HG03103 (cell line): ENCODE measurements at regions not wholly inside any gene's neighbourhood (a gene's known extent, or its start where the extent isn't known, plus 50 kb on each side); places are given as distances from the start of the nearest gene placed in this dataset.

Experiments used
- ATAC-seq: cut with Tn5 transposase; IDR thresholded peaks from one replicate; pipeline ENCODE4 v1.9.1; 2021; ENCODE audit warnings: low read depth; ENCODE audit not compliant: unreplicated experiment

GRCh38 chr7:91514591-91514990 lies 250.4 kb downstream of the FZD1 start:
- ATAC-seq, result no peak

- ATAC-seq, result no peak
Measured at GRCh38 chr7:91515961-91516360, 251.7 kb downstream of the FZD1 start.

GRCh38 chr7:91517201-91517785 lies 253.1 kb downstream of the FZD1 start:
- ATAC-seq, result no peak

GRCh38 chr7:91518058-91518457 lies 253.8 kb downstream of the FZD1 start:
- no peak for ATAC-seq

GRCh38 chr7:91519241-91520158 lies 255.3 kb downstream of the FZD1 start:
- ATAC-seq, result no peak

- no peak for ATAC-seq
Measured at GRCh38 chr7:91520645-91521044, 256.4 kb downstream of the FZD1 start.

GRCh38 chr7:91526404-91526803 lies 262.2 kb downstream of the FZD1 start:
- no peak for ATAC-seq

GRCh38 chr7:91527460-91527859 lies 263.2 kb downstream of the FZD1 start:
- ATAC-seq, result no peak

- no peak for ATAC-seq
Measured at GRCh38 chr7:91533996-91534395, 269.8 kb downstream of the FZD1 start.

GRCh38 chr7:91537260-91538152 lies 273.3 kb downstream of the FZD1 start:
- no peak for ATAC-seq

- ATAC-seq, result no peak
Measured at GRCh38 chr7:91541641-91542040, 277.4 kb downstream of the FZD1 start.

GRCh38 chr7:91543646-91544045 lies 279.4 kb downstream of the FZD1 start:
- ATAC-seq, result no peak

GRCh38 chr7:91549878-91550277 lies 285.6 kb downstream of the FZD1 start:
- ATAC-seq, result no peak

- no peak for ATAC-seq
Measured at GRCh38 chr7:91550931-91551330, 286.7 kb downstream of the FZD1 start.

- no peak for ATAC-seq
Measured at GRCh38 chr7:91551377-91552175, 287.3 kb downstream of the FZD1 start.

- no peak for ATAC-seq
Measured at GRCh38 chr7:91553410-91553895, 289.2 kb downstream of the FZD1 start.

GRCh38 chr7:91554883-91555282 lies 290.6 kb downstream of the FZD1 start:
- no peak for ATAC-seq

- no peak for ATAC-seq
Measured at GRCh38 chr7:91556239-91556638, 292.0 kb downstream of the FZD1 start.

GRCh38 chr7:91556956-91557650 lies 292.9 kb downstream of the FZD1 start:
- ATAC-seq, result no peak
